ENCODE measurements at regions not wholly inside any gene's neighbourhood (a gene's known extent, or its start where the extent isn't known, plus 50 kb on each side); places are given as distances from the start of the nearest gene placed in this dataset.

DNA sequence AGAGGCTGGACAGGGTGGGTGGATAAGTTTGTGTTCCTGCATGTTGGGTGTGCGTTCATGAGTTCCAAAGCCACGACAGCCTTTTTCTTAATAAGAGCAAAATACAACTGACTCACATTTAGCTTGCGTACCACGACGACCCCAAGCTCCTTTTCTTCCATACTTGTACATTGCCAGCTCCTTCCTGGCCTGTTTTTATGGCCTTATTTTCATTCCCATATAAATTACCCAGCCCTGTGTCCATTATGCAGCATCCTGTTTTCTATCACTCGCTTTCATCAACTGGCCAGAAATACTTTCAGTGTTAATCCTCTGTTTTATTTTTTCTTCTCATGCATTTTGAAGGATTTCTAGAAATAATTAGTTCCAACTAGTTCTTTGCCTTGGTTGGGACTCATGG lies 499.1 kb downstream of the FOXO1 start:
- Histone ChIP-seq H3K27ac (replicated peaks; ENCODE audit: low read length) (no peak overlapping the region), H3K36me3 (replicated peaks in 1 of 2; ENCODE audit: control insufficient read depth in 2 of 2, insufficient read depth in 2 of 2, low read length in 2 of 2) (no peaks in the 10 kb centered on the region)
- no CpG with 5 or more reads among the region's 6 CpGs for WGBS, 2 donors (ENCODE audit: extremely low coverage in 2 of 2, insufficient read length in 2 of 2, insufficient replicate concordance in 1 of 2)

GRCh38 chr13:40168425-40169166 lies 497.8 kb downstream of the FOXO1 start:
- H3K79me1 ChIP-seq (ENCODE audit: low read depth, low read length), result no peaks in the 10 kb centered on the region
- no peak overlapping the region for H2AK5ac ChIP-seq (ENCODE audit: low read depth, low read length)
- DNase-seq (ENCODE audit: low spot score), result no peak
- WGBS, 2 donors (ENCODE audit: extremely low coverage in 2 of 2, insufficient read length in 2 of 2, insufficient replicate concordance in 1 of 2), result no CpG with 5 or more reads among the region's 1 CpG
- H3K4me2 ChIP-seq (ENCODE audit: insufficient read depth, low read length, poor library complexity, severe bottlenecking), result no peak overlapping the region
- H3K4ac ChIP-seq (ENCODE audit: low read length), result no peak overlapping the region
- H2AFZ ChIP-seq (ENCODE audit: low read length), result no peak overlapping the region
- no peak overlapping the region for H3K18ac ChIP-seq (ENCODE audit: low read length)
- no peak overlapping the region for H3K14ac ChIP-seq (ENCODE audit: low read length)
- no peak overlapping the region for H2BK12ac ChIP-seq (ENCODE audit: low read length)
- no peak overlapping the region for H2BK5ac ChIP-seq (ENCODE audit: low read length)
- no peak overlapping the region for H3K27ac ChIP-seq (replicated peaks; ENCODE audit: low read length)
- no peaks in the 10 kb centered on the region for H3K9me3 ChIP-seq (replicated peaks in 1 of 2; ENCODE audit: control insufficient read depth in 2 of 2, insufficient read depth in 1 of 2, low read depth in 1 of 2, low read length in 2 of 2)
- H3K23ac ChIP-seq (ENCODE audit: low read depth, low read length, poor library complexity), result no peak overlapping the region
- H2BK15ac ChIP-seq (ENCODE audit: low read length), result no peak overlapping the region
- no peak overlapping the region for H4K91ac ChIP-seq (ENCODE audit: low read depth, low read length, poor library complexity)
- no peak overlapping the region for H2BK120ac ChIP-seq (ENCODE audit: low read depth, low read length)
- H3K27me3 ChIP-seq (ENCODE audit: control insufficient read depth in 3 of 3, insufficient read depth in 3 of 3, low read depth in 1 of 3, low read length in 3 of 3), result peaks cover 0 to 2% (median 0%) of the 10 kb centered on the region in 3 experiments
- H4K8ac ChIP-seq (ENCODE audit: low read depth, low read length), result no peak overlapping the region
- H3K4me1 ChIP-seq (ENCODE audit: control insufficient read depth in 2 of 2, insufficient read depth in 1 of 2, low read depth in 1 of 2, low read length in 2 of 2), result peaks cover 0 to 10% of the 10 kb centered on the region in 2 donors
- H3K9ac ChIP-seq (ENCODE audit: low read depth, low read length, poor library complexity), result no peak overlapping the region
- no peak overlapping the region for H3K4me3 ChIP-seq (ENCODE audit: low read length in 2 of 2)
- no peaks in the 10 kb centered on the region for H3K36me3 ChIP-seq (replicated peaks in 1 of 2; ENCODE audit: control insufficient read depth in 2 of 2, insufficient read depth in 2 of 2, low read length in 2 of 2)

More for the DNA sequence above, 499.1 kb downstream of the FOXO1 start:
- Histone ChIP-seq H3K4ac (ENCODE audit: low read length) (no peak overlapping the region), H3K4me2 (ENCODE audit: insufficient read depth, low read length, poor library complexity, severe bottlenecking) (no peak overlapping the region), H3K79me1 (ENCODE audit: low read depth, low read length) (no peaks in the 10 kb centered on the region), H3K14ac (ENCODE audit: low read length) (no peak overlapping the region), H2BK5ac (ENCODE audit: low read length) (no peak overlapping the region), H4K91ac (ENCODE audit: low read depth, low read length, poor library complexity) (no peak overlapping the region), H2BK120ac (ENCODE audit: low read depth, low read length) (no peak overlapping the region), H3K4me1 (ENCODE audit: control insufficient read depth in 2 of 2, insufficient read depth in 1 of 2, low read depth in 1 of 2, low read length in 2 of 2) (peaks cover 0 to 5% of the 10 kb centered on the region in 2 donors), H2AK5ac (ENCODE audit: low read depth, low read length) (no peak overlapping the region), H4K8ac (ENCODE audit: low read depth, low read length) (no peak overlapping the region), H3K9me3 (replicated peaks in 1 of 2; ENCODE audit: control insufficient read depth in 2 of 2, insufficient read depth in 1 of 2, low read depth in 1 of 2, low read length in 2 of 2) (no peaks in the 10 kb centered on the region), H2BK12ac (ENCODE audit: low read length) (no peak overlapping the region), H3K27me3 (ENCODE audit: control insufficient read depth in 3 of 3, insufficient read depth in 3 of 3, low read depth in 1 of 3, low read length in 3 of 3) (no peaks in the 10 kb centered on the region), H3K23ac (ENCODE audit: low read depth, low read length, poor library complexity) (no peak overlapping the region), H3K4me3 (ENCODE audit: low read length in 2 of 2) (no peak overlapping the region), H3K9ac (ENCODE audit: low read depth, low read length, poor library complexity) (no peak overlapping the region), H3K18ac (ENCODE audit: low read length) (no peak overlapping the region), H2BK15ac (ENCODE audit: low read length) (no peak overlapping the region), H2AFZ (ENCODE audit: low read length) (no peak overlapping the region)
- DNase-seq (ENCODE audit: low spot score), result no peak

DNA sequence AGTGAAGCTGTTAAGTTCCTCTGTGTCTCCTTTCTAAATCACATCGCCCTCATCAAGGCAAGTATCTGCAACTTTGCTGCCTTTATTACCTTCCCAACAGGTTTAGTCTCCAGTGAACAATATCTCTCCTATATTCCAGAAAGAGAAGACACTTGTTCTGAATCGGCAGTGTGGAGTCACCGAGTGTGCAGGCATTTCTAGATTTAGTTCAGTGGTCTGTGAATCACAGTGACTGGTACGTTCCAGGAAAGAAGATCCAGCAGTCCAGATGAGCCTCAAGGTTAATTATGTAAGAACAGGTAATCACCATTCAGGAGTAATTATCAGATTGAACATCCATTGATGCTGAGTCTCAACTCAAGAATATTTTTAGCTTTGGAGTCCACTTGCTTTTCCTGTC lies 497.0 kb downstream of the FOXO1 start:
- Histone ChIP-seq H3K18ac (ENCODE audit: low read length) (no peak overlapping the region), H3K23ac (ENCODE audit: low read depth, low read length, poor library complexity) (no peak overlapping the region), H3K36me3 (replicated peaks in 1 of 2; ENCODE audit: control insufficient read depth in 2 of 2, insufficient read depth in 2 of 2, low read length in 2 of 2) (no peaks in the 10 kb centered on the region), H2AFZ (ENCODE audit: low read length) (no peak overlapping the region), H4K91ac (ENCODE audit: low read depth, low read length, poor library complexity) (no peak overlapping the region), H3K4me1 (ENCODE audit: control insufficient read depth in 2 of 2, insufficient read depth in 1 of 2, low read depth in 1 of 2, low read length in 2 of 2) (peaks cover 0 to 10% of the 10 kb centered on the region in 2 donors), H2BK5ac (ENCODE audit: low read length) (no peak overlapping the region), H3K9ac (ENCODE audit: low read depth, low read length, poor library complexity) (no peak overlapping the region), H4K8ac (ENCODE audit: low read depth, low read length) (no peak overlapping the region), H2AK5ac (ENCODE audit: low read depth, low read length) (no peak overlapping the region), H2BK12ac (ENCODE audit: low read length) (no peak overlapping the region), H3K4ac (ENCODE audit: low read length) (no peak overlapping the region), H3K27me3 (ENCODE audit: control insufficient read depth in 3 of 3, insufficient read depth in 3 of 3, low read depth in 1 of 3, low read length in 3 of 3) (peaks cover 0 to 2% (median 0%) of the 10 kb centered on the region in 3 experiments), H3K14ac (ENCODE audit: low read length) (no peak overlapping the region), H3K27ac (replicated peaks; ENCODE audit: low read length) (no peak overlapping the region), H3K9me3 (replicated peaks in 1 of 2; ENCODE audit: control insufficient read depth in 2 of 2, insufficient read depth in 1 of 2, low read depth in 1 of 2, low read length in 2 of 2) (no peaks in the 10 kb centered on the region), H2BK120ac (ENCODE audit: low read depth, low read length) (no peak overlapping the region), H3K4me3 (ENCODE audit: low read length in 2 of 2) (no peak overlapping the region), H3K79me1 (ENCODE audit: low read depth, low read length) (no peaks in the 10 kb centered on the region), H2BK15ac (ENCODE audit: low read length) (no peak overlapping the region), H3K4me2 (ENCODE audit: insufficient read depth, low read length, poor library complexity, severe bottlenecking) (no peak overlapping the region)
- no peak for DNase-seq (ENCODE audit: low spot score)
- WGBS, 2 donors (ENCODE audit: extremely low coverage in 2 of 2, insufficient read length in 2 of 2, insufficient replicate concordance in 1 of 2), result no CpG with 5 or more reads among the region's 4 CpGs

DNA sequence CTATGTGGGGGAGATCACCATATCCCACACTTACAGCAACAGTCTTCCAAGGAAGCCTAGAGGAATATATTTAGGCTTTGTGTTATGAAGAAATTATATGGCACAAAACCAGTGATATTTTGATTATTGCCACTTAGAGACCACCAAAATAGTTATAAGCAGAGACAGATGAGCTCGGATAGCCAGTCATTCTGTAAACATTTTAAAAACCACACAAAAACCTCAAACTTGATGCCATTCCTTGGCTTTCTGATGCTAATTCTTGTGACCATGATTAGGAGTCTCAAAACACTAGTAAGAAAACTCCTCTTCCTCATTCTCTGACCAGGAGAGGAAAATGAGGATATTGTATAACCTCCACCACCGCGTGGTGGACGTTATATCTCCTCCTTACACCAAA lies 496.4 kb downstream of the FOXO1 start:
- no peak overlapping the region for H3K27ac ChIP-seq (replicated peaks; ENCODE audit: low read length)
- H3K36me3 ChIP-seq (replicated peaks in 1 of 2; ENCODE audit: control insufficient read depth in 2 of 2, insufficient read depth in 2 of 2, low read length in 2 of 2), result no peaks in the 10 kb centered on the region
- no peak overlapping the region for H3K4me2 ChIP-seq (ENCODE audit: insufficient read depth, low read length, poor library complexity, severe bottlenecking)
- no peak for DNase-seq (ENCODE audit: low spot score)
- no peak overlapping the region for H3K4ac ChIP-seq (ENCODE audit: low read length)
- no peak overlapping the region for H2AK5ac ChIP-seq (ENCODE audit: low read depth, low read length)
- H3K9me3 ChIP-seq (replicated peaks in 1 of 2; ENCODE audit: control insufficient read depth in 2 of 2, insufficient read depth in 1 of 2, low read depth in 1 of 2, low read length in 2 of 2), result no peaks in the 10 kb centered on the region
- no peak overlapping the region for H4K91ac ChIP-seq (ENCODE audit: low read depth, low read length, poor library complexity)
- no peak overlapping the region for H2BK5ac ChIP-seq (ENCODE audit: low read length)
- H2AFZ ChIP-seq (ENCODE audit: low read length), result no peak overlapping the region
- H3K9ac ChIP-seq (ENCODE audit: low read depth, low read length, poor library complexity), result no peak overlapping the region
- peaks cover 0 to 2% (median 0%) of the 10 kb centered on the region in 3 experiments for H3K27me3 ChIP-seq (ENCODE audit: control insufficient read depth in 3 of 3, insufficient read depth in 3 of 3, low read depth in 1 of 3, low read length in 3 of 3)
- no peak overlapping the region for H2BK15ac ChIP-seq (ENCODE audit: low read length)
- H3K4me3 ChIP-seq (ENCODE audit: low read length in 2 of 2), result no peak overlapping the region
- no CpG with 5 or more reads among the region's 4 CpGs for WGBS, 2 donors (ENCODE audit: extremely low coverage in 2 of 2, insufficient read length in 2 of 2, insufficient replicate concordance in 1 of 2)
- no peak overlapping the region for H3K18ac ChIP-seq (ENCODE audit: low read length)
- no peak overlapping the region for H4K8ac ChIP-seq (ENCODE audit: low read depth, low read length)
- H3K23ac ChIP-seq (ENCODE audit: low read depth, low read length, poor library complexity), result no peak overlapping the region
- H2BK120ac ChIP-seq (ENCODE audit: low read depth, low read length), result no peak overlapping the region
- H3K79me1 ChIP-seq (ENCODE audit: low read depth, low read length), result no peaks in the 10 kb centered on the region
- H3K14ac ChIP-seq (ENCODE audit: low read length), result no peak overlapping the region
- peaks cover 0 to 10% of the 10 kb centered on the region in 2 donors for H3K4me1 ChIP-seq (ENCODE audit: control insufficient read depth in 2 of 2, insufficient read depth in 1 of 2, low read depth in 1 of 2, low read length in 2 of 2)
- H2BK12ac ChIP-seq (ENCODE audit: low read length), result no peak overlapping the region

Measured in neuronal stem cell (in vitro differentiated cells).